Trophoblast cell (in vitro differentiated cells and primary cell): ENCODE measurements at regions not wholly inside any gene's neighbourhood (a gene's known extent, or its start where the extent isn't known, plus 50 kb on each side); places are given as distances from the start of the nearest gene placed in this dataset.
"Not testable (repeated sequence)": the region's sequence is repeated elsewhere in the genome, so short reads cannot be mapped to it uniquely, and the experiment has no call there.

Experiments
- DNase-seq, 2 donors: peaks; one replicate each; pipeline ENCODE4 v3.0.0-alpha.2; 2016
- H2AFZ ChIP-seq: 2 replicates; pipeline ENCODE4 v1.6.1; 2013; ENCODE audit warnings: low read length, moderate library complexity, mild to moderate bottlenecking; ENCODE audit not compliant: insufficient read depth, poor library complexity
- H2AK5ac ChIP-seq: 2 replicates; pipeline ENCODE4 v1.6.1; 2013; ENCODE audit warnings: mild to moderate bottlenecking, low read length
- H2BK120ac ChIP-seq: 2 replicates; pipeline ENCODE4 v1.6.1; 2013; ENCODE audit warnings: low read length, mild to moderate bottlenecking, moderate library complexity; ENCODE audit not compliant: insufficient read depth, poor library complexity
- H2BK12ac ChIP-seq: 2 replicates; pipeline ENCODE4 v1.6.1; 2013; ENCODE audit warnings: mild to moderate bottlenecking, low read length, moderate library complexity
- H2BK5ac ChIP-seq: 2 replicates; pipeline ENCODE4 v1.6.1; 2013; ENCODE audit warnings: low read length, low read depth, moderate library complexity, mild to moderate bottlenecking; ENCODE audit not compliant: poor library complexity
- H3K14ac ChIP-seq: 2 replicates; pipeline ENCODE4 v1.6.1; 2013; ENCODE audit warnings: mild to moderate bottlenecking, low read length
- H3K18ac ChIP-seq: 2 replicates; pipeline ENCODE4 v1.6.1; 2013; ENCODE audit warnings: mild to moderate bottlenecking, low read length
- H3K23ac ChIP-seq: 2 replicates; pipeline ENCODE4 v1.6.1; 2013; ENCODE audit warnings: low read length
- H3K27ac ChIP-seq: 2 replicates; pipeline ENCODE4 v1.5.1; 2013; ENCODE audit warnings: low read depth, mild to moderate bottlenecking, inconsistent platforms, low read length, moderate library complexity
- H3K27me3 ChIP-seq: 2 replicates; pipeline ENCODE4 v1.6.1; 2013; ENCODE audit warnings: inconsistent platforms, mild to moderate bottlenecking, low read length, moderate library complexity; ENCODE audit not compliant: insufficient read depth
- H3K36me3 ChIP-seq, 2 experiments: 1 replicate in 1 of 2; 2 replicates in 1 of 2; pipeline ENCODE4 v1.6.1; 2013; ENCODE audit warnings: low read length in 2 of 2, mild to moderate bottlenecking in 2 of 2, moderate library complexity in 1 of 2; ENCODE audit not compliant: insufficient read depth in 2 of 2, control insufficient read depth in 1 of 2
- H3K4ac ChIP-seq: 2 replicates; pipeline ENCODE4 v1.6.1; 2013; ENCODE audit warnings: low read depth, mild to moderate bottlenecking, low read length, moderate library complexity
- H3K4me1 ChIP-seq, 2 experiments: 1 replicate in 1 of 2; 2 replicates in 1 of 2; pipeline ENCODE4 v1.6.1; 2013; ENCODE audit warnings: low read length in 2 of 2, mild to moderate bottlenecking in 2 of 2, moderate library complexity in 1 of 2; ENCODE audit not compliant: insufficient read depth in 2 of 2, control insufficient read depth in 1 of 2
- H3K4me2 ChIP-seq: 2 replicates; pipeline ENCODE4 v1.6.1; 2013; ENCODE audit warnings: inconsistent platforms, mild to moderate bottlenecking, low read length, moderate library complexity
- H3K4me3 ChIP-seq: 2 replicates; pipeline ENCODE4 v1.5.1; 2013; ENCODE audit warnings: mild to moderate bottlenecking, low read depth, low read length, inconsistent platforms
- H3K79me1 ChIP-seq: one replicate; pipeline ENCODE4 v1.6.1; 2013; ENCODE audit warnings: low read length
- H3K79me2 ChIP-seq: 2 replicates; pipeline ENCODE4 v1.6.1; 2013; ENCODE audit warnings: low read length, mild to moderate bottlenecking; ENCODE audit not compliant: control insufficient read depth, insufficient read depth, poor library complexity
- H3K9ac ChIP-seq: 2 replicates; pipeline ENCODE4 v1.6.1; 2013; ENCODE audit warnings: mild to moderate bottlenecking, low read length
- H3K9me3 ChIP-seq: 2 replicates; pipeline ENCODE4 v1.6.1; 2013; ENCODE audit warnings: low read depth, mild to moderate bottlenecking, control low read depth, inconsistent platforms, low read length; ENCODE audit not compliant: insufficient read depth
- H4K12ac ChIP-seq: 2 replicates; pipeline ENCODE4 v1.6.1; 2013; ENCODE audit warnings: low read depth, mild to moderate bottlenecking, low read length, moderate library complexity
- H4K8ac ChIP-seq: 2 replicates; pipeline ENCODE4 v1.6.1; 2013; ENCODE audit warnings: low read depth, mild to moderate bottlenecking, low read length, moderate library complexity
- H4K91ac ChIP-seq: one replicate; pipeline ENCODE4 v1.6.1; 2013; ENCODE audit warnings: low read depth, mild to moderate bottlenecking, low read length, moderate library complexity
- WGBS: extraction: QIAGEN DNeasy Blood & Tissue Kit; methylation state at CpG from one replicate; pipeline ENCODE4 v1.1.7; 2013; ENCODE audit warnings: missing lambda C conversion rate; ENCODE audit not compliant: insufficient read length, insufficient coverage; ENCODE audit errors: extremely low coverage; 5-methylcytosine and 5-hydroxymethylcytosine counted together

DNA sequence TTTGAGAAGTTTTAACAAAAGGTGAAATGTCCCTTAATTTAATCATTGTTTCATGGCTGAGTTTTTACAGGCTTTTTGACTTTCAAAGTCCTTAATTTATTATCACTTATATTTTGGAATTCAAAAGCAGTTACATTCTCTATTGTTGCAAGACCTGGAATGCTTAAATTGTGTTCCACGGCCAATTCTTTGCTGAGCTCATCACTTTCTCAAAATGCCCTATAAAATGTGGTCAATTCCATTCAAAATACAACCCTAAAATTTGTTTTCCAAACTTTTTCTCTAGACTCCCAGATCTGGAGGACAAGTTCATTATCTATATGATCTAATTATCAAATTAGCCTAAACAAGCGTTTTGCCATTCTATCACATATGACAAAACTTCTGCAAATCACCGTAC lies 1051.2 kb downstream of the TDRD15 start:
- Histone ChIP-seq H2AK5ac (no peak overlapping the region), H3K4ac (no peak overlapping the region), H3K4me3 (no peak overlapping the region), H3K27me3 (no peaks in the 10 kb centered on the region), H3K23ac (no peak overlapping the region), H2BK5ac (no peak overlapping the region), H3K18ac (no peak overlapping the region), H3K4me1 (no peaks in the 10 kb centered on the region), H2BK12ac (no peak overlapping the region), H4K8ac (no peak overlapping the region), H3K9ac (no peak overlapping the region), H3K9me3 (no peaks in the 10 kb centered on the region), H4K12ac (no peak overlapping the region), H3K27ac (no peak overlapping the region), H4K91ac (no peak overlapping the region), H3K14ac (no peak overlapping the region), H2AFZ (no peak overlapping the region), H3K79me2 (no peaks in the 10 kb centered on the region), H3K4me2 (no peak overlapping the region), H3K79me1 (no peaks in the 10 kb centered on the region), H3K36me3 (no peaks in the 10 kb centered on the region), H2BK120ac (no peak overlapping the region)
- DNase-seq = no peak
- no CpG with 5 or more reads among the region's 3 CpGs for WGBS

- Histone ChIP-seq H2AK5ac (no peak overlapping the region), H3K27ac (no peak overlapping the region), H2BK12ac (no peak overlapping the region), H3K18ac (no peak overlapping the region), H4K91ac (no peak overlapping the region), H3K36me3 (no peaks in the 10 kb centered on the region), H3K27me3 (no peaks in the 10 kb centered on the region), H3K4me3 (no peak overlapping the region), H3K79me2 (no peaks in the 10 kb centered on the region), H2AFZ (no peak overlapping the region), H3K9ac (no peak overlapping the region), H3K23ac (no peak overlapping the region), H2BK5ac (no peak overlapping the region), H2BK120ac (no peak overlapping the region), H3K4ac (no peak overlapping the region), H4K8ac (no peak overlapping the region), H3K14ac (no peak overlapping the region), H3K9me3 (no peaks in the 10 kb centered on the region), H3K4me2 (no peak overlapping the region), H3K79me1 (no peaks in the 10 kb centered on the region), H4K12ac (no peak overlapping the region), H3K4me1 (no peaks in the 10 kb centered on the region)
- no CpG with 5 or more reads among the region's 2 CpGs for WGBS
- no peak for DNase-seq
Observed at GRCh38 chr2:22185251-22185650, 1061.5 kb downstream of the TDRD15 start.

GRCh38 chr2:22186261-22186828 lies 1062.6 kb downstream of the TDRD15 start:
- not testable (repeated sequence) for H2AK5ac ChIP-seq, H4K91ac ChIP-seq, H2AFZ ChIP-seq, H4K12ac ChIP-seq, H4K8ac ChIP-seq, H3K14ac ChIP-seq, H2BK12ac ChIP-seq, H3K18ac ChIP-seq, H3K23ac ChIP-seq, H3K9me3 ChIP-seq, H3K27me3 ChIP-seq, H3K79me2 ChIP-seq, H3K27ac ChIP-seq, H3K36me3 ChIP-seq, H2BK5ac ChIP-seq, H3K9ac ChIP-seq, H3K79me1 ChIP-seq, H3K4me1 ChIP-seq, DNase-seq, H3K4ac ChIP-seq, H3K4me2 ChIP-seq, H3K4me3 ChIP-seq, H2BK120ac ChIP-seq
- no CpG with 5 or more reads among the region's 38 CpGs for WGBS

DNA sequence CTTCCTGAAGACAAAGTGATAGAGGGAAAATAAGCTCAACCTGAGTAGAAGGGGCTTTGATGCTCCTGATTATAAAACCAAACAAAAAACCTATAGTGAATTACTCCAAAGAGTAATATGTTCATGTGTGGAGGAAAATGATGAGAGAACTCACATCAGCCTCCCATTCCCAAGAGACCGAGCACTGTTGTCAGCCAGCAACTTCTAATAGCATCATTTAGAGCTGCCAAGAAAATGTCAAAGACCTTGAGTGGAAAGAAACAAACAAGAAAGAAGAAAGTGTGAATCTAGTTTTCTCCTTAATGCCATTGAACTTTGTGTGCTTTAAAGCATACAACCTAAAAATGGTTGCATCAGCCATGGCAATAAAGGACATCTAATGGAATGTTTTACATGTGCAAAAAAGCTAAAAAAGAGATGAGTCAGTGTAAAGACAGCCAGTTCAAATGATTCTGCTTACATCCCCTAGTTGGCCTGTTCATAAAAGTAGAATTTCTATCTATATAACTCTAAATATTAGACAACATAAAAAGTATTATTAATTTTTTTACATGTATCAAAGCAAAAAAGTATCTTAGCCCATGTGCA lies 1066.2 kb downstream of the TDRD15 start:
- Histone ChIP-seq H3K9me3 (no peaks in the 10 kb centered on the region), H4K91ac (no peak overlapping the region), H2BK5ac (no peak overlapping the region), H3K14ac (no peak overlapping the region), H3K9ac (no peak overlapping the region), H3K4me2 (no peak overlapping the region), H3K18ac (no peak overlapping the region), H3K79me1 (no peaks in the 10 kb centered on the region), H3K4me1 (no peaks in the 10 kb centered on the region), H3K27me3 (no peaks in the 10 kb centered on the region), H2AFZ (no peak overlapping the region), H3K36me3 (no peaks in the 10 kb centered on the region), H4K12ac (no peak overlapping the region), H3K27ac (no peak overlapping the region), H2AK5ac (no peak overlapping the region), H4K8ac (no peak overlapping the region), H2BK12ac (no peak overlapping the region), H3K4ac (no peak overlapping the region), H3K4me3 (no peak overlapping the region), H3K23ac (no peak overlapping the region), H2BK120ac (no peak overlapping the region), H3K79me2 (no peaks in the 10 kb centered on the region)
- WGBS = no CpG with 5 or more reads among the region's 1 CpG
- DNase-seq = no peak
